ENCODE measurements at regions not wholly inside any gene's neighbourhood (a gene's known extent, or its start where the extent isn't known, plus 50 kb on each side); places are given as distances from the start of the nearest gene placed in this dataset.

DNA sequence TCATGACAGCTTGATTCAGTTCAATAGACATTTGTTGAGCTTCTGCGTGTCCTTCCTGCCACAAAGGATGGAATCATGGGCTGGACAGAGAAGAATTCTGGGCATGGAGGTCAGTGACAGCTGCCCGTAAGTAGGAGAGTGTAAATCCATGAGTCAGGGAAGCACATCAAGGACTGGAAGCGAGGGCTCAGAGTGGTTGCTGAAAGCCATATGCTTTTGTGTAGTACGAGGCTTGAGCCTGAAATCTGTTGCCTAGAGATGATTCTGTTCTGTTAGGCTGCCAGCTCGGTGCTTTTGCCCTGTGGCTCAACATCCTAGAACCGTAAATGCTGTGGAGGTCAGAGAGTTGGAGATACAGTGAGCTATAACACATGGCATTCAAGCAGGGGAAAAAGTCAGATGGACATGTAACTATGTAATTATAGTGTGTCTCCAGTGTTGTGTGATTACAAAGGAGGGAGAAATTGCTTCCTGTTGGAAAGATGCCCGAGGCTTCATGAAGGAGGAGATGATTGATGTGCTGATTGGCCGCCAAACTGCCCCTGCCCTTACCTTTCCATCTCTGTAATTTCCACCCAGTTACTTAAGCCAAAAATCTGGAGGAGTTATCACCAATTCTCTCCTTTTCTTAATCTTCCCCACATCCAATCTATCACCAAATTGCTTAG, 92.8 kb upstream of the CACNA1E start:
- DNase-seq (ENCODE audit: low spot score) = no peak

DNA sequence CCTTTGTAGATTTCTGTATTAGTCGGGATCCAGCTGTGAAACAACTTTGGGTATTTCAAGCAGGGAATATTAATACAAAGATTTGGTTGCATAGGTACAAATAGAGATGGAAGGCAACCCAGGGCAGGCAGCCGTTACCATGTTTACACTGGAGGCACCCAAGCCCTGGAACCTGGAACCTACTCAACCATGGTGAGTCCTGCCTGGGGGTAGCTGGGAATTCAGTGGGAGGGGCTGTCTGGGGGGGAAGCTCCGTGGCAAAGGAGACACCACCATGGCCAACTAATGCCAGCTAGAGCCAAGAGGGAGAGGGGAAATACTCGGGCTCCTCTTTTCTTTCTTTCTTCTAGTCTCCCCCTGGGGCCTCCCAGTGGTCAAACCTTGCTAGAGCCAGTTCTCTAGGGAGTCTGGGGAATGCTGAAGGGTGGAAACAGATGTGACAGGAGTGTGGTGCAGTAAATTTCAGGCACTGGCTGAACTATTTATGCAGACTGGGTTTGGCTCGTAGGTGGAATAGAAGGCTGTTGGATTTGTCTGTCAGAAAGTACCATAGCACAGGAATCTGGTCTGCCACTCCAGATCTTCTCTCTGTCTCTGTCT, 91.9 kb upstream of the CACNA1E start:
- no peak for DNase-seq (ENCODE audit: low spot score)

DNA sequence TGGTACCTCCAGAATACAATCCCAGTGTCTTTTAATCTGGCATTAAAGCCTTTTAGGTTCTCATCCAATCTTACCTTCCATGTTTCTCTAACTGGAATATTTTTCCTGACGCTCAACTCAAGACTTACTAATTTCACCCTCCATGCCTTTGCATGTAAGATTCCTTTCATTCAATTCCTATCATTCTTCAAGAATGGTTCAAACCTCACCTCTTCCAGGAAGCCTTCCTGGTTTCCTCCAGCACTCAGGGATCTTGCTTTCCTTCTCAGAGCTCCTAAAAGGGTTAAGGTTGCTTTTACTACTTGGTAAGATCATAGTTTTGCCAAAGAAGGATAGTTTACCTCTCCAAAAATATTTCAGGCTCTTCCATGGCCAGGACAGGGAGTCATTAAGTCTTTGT, 91.2 kb upstream of the CACNA1E start:
- DNase-seq (ENCODE audit: low spot score) = no peak

DNA sequence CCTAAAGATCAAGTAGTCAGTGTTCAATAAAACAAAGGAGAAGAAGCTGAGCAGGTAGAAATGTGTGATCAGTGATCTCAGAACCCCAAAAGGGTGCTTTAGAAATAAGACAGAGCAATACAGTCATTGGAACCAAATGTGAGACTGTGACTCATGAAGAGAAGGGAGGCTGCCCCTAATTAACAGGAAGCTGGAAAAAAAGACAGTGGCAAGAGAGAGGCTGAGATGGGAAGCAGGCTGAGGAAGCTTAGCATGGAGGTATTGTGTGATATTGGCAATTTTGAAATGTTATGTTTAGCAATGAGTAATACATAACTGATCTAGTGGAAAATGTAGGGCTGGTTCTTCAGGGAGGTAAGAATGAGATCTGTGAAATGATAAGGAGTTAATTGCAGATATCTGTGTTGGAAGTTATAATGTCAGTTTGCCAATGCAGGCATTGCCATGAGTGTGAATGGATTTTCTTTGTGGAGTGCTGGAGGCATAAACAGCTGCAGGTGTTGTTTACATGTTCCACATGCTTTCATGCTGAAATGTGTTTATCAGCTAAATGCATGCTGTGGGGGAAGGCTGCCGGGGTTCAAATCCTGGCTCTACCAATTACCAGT, 90.6 kb upstream of the CACNA1E start:
- DNase-seq (ENCODE audit: low spot score) = no peak

DNA sequence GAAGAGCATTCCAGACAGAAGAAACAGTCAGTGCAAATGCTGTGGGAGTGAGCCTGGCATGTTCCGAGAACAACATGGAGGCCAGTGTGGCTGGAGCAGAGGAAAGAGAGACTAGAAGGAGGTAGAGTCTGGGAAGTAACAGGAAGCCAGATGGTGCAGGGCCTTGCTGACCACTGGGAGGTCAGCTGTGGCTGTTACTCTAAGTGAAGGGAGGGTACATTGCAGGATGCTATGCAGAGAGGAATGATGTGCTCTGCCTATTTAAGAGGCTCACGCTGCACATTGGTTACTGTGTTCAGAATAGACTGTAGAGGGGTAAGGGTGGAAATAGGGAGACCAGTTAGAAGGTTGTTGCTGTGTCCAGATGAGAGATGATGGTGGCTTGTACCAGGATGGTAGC, 88.6 kb upstream of the CACNA1E start:
- DNase-seq (ENCODE audit: low spot score) = no peak

DNA sequence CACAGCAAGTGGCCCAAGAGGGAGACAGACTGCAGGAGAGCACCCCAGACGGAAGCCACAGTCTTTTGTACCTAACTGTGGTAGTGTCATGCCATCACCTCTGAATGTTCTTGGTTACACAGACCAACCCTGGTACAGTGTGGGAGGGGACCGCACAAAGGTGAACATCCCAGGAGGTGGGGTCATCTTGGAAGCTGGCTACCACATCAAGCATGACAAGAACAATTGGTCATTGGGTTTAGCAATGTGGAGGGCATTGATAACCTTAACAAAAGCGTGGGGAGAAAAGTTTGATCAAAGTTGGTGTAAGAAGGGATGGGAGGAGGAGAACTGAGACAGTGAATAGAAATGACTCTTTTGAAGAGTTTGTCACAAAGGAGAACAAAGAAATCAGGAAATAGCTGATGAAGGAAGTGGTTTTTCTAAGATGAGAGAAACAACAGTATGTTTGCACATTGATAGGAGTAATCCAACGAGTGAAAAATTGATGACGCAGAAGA, 87.1 kb upstream of the CACNA1E start:
- DNase-seq (ENCODE audit: low spot score) = peak; percentile 19

DNA sequence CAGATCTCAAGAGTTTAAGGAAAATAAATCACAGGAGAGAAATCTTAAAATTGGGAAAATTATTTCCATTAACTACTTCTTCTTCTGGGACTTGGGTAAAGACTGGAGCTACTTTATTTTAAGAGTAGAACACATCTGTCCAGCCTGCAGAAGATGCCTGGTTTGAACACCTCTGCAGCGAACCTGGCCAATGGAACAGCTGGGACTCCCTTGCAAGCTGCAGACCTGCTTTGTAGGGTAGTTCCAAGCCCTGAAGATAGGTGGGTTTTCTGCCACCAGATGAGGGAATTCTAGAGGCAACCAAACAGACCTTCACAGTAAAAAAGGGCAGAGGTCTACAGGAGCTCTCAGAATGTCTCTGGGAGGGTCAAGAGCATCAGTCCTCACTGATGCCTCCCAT, 86.5 kb upstream of the CACNA1E start:
- DNase-seq (ENCODE audit: low spot score) = no peak

DNA sequence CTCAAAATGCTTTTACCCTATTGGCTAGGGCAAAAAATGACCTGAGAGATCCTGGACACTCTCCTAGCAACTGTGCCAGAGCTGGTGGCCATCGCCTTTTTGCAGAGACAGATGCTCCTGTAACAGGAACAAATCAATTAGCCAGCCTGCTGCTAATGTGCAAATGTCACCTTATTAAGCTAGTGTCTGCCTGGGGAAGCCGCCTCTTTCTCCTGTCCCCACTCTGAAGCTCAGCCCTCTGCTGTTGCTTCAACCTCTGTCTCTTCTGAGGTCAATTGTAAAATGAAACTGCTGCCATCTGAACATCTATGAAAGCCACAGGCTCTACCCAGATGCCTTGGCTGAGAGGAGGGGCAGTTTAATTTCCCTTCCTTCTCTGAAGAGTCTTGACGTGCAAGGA, 85.5 kb upstream of the CACNA1E start:
- peak; percentile 28 for DNase-seq (ENCODE audit: low spot score)

DNA sequence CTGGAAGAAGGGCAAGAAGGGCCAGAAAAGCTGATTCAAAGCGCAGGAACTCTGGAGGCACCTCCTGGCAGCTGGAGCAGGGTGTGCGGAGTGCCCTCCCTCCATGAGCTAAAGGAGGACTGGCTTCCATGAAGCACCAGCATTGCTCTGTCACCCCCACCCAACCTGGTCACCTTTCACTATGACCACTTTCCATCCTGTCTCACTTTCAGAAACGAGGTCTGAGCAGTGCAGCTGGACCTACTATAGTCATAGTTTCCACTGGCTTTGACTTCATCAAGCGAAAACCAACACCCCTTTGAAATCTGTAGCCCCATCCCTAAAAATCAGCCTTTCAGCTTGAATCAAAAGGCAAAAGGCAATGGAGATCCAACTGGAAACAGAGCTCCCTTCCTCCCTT, 84.8 kb upstream of the CACNA1E start:
- DNase-seq (ENCODE audit: low spot score) = peak; percentile 28

DNA sequence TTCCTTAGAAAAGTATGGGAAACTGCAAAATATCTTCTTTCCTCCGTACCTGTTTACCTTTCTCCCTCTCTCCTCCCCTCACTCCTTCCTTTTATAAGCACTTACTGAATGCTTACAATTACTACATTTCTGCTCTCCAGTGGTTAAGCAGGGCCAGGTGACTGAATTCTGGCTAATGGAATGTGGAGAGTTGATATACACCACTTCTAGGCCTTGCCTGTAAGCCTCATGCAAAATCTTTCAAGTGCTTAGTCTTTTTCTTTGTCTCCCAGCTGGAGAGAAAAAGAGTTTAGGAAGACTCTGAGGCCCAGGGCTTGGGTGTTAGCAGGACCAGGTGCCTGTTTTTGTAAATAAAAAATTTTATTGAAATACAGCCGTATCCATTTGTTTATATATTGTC, 77.7 kb upstream of the CACNA1E start:
- DNase-seq (ENCODE audit: low spot score) = no peak

DNA sequence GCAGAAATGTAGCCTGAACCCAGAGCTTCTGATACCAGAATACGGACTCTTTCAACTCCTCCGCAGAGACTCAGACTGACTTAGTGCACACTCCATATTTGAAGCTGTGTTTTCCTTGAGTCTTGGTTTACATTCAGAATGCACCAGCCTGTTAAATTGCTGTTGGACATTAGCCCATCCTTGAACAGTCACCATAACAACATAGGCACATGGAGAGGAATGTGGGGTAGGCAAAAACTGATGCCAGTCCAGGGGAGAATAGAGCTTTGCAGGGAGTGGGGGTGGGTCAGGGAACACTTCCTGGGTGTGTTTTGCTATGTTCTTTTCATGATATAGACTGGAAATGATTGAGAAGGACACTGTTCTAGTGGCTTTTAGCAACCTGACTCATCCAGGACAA, 76.3 kb upstream of the CACNA1E start:
- DNase-seq (ENCODE audit: low spot score) = no peak

DNA sequence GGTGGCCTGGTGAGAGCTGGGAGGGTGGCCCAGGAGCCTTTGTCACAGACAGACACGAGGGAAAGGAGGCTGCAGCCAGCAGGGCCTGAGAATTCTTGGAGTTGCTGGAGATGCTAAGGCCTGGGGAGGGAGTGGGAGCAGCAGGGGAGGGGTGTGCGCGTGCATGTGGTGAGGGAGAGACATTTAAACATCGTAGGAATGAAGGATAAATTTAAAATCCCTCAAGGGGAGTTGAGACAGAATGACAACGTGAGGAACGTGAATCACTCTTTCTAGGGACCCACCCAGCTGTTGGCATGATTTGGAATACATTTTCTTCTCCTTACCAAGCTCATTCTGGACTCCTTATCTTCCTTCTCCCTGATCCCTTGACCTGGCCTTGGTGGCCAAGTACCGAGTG, 73.3 kb upstream of the CACNA1E start:
- no peak for DNase-seq (ENCODE audit: low spot score)

DNA sequence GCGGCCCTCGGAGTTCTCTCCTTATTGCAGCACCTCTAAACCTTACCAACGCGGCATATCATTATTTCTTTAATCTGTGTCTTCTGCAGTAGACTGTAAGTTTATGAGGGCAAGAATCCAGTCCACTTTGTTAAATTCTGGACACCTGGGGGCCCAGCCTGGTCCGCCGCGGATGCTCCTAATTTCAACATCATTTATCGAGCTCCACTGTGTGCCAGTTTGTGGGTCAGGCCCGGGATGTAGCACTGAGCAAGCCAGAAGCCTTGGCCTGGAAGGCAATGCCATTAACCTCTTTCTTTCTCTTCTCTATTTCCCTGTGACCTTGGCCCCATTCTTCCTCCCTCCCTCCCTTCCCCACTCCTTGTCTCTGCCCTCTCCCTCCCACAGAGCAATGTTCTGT, 70.6 kb upstream of the CACNA1E start:
- no peak for DNase-seq (ENCODE audit: low spot score)

DNA sequence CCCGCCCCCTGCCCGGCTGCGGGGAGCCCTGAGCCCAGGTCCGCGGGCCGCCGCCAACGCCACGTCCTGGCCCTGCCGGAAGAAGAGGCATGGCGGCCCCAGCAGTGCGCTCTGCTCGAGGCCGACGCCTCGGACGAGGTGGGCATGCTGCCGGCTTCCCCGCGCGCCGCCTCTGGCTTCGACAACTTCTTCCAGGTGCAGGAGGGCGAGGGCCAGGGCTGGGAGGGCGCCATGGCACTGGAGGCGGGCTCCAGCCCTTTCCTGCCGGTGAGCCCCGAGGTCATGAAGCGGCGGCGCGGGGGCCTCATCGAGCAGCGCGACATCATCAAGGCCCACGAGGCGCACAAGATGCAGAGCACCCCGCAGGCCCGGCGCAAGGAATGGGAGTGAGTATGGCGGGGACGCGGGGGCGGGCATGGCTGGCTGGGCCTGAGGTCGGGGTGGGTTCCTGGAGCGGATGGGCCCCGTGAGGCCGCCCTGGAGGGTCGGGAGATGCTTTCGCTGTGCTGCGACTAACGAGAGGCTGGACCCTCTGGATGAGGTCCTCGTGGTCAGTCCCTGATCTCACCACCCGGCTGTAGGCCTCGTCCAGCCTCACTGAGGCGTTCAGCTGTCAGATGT, 70.0 kb upstream of the CACNA1E start:
- DNase-seq (ENCODE audit: low spot score) = no peak

DNA sequence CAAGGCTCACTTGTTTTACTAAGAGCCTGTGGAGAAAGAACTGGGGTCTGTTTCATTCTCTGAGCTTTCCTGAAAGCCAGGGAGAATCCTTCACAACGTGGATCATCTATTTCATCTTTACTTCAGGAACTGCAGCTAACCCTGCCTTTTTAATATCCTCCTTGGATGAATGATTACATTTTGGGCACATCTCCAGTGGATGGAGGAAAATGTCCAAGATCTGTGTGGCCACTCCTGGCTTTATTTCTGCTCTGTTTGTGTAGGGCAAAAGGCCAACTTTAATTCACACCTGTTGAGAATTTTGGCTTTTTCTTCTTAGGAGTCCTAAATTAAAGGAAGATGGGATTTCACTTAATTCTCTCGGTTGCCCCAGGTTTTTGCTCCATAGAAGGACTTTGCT, 69.5 kb upstream of the CACNA1E start:
- DNase-seq (ENCODE audit: low spot score) = no peak

DNA sequence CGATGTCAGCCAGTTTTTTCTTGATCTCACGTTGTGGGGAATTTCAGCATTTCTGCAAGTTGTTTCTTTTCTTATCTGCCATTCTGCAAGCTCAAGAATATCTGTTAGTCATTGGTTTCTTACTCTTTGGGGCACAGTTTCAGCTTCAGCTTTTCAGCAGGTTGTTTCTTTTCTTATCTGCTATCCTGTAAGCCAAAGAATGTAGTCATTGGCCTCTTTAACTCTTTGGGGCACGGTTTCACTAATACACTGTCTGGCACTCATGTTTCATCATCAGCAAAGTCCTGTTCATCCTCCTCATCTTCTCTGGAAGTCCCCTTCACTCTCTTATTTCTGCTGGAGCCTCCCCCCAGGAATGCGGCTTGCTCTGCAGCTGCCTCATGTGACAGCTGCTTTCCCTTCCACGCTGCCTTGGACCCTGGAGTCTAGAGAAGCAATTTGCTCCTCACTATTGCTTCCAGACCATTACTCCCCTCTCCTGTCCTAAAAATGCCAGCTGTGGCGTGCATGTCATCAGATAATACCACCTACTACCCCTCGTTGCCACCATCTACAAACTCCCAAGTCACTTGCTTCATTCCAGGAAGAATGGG, 67.0 kb upstream of the CACNA1E start:
- DNase-seq (ENCODE audit: low spot score) = no peak

DNA sequence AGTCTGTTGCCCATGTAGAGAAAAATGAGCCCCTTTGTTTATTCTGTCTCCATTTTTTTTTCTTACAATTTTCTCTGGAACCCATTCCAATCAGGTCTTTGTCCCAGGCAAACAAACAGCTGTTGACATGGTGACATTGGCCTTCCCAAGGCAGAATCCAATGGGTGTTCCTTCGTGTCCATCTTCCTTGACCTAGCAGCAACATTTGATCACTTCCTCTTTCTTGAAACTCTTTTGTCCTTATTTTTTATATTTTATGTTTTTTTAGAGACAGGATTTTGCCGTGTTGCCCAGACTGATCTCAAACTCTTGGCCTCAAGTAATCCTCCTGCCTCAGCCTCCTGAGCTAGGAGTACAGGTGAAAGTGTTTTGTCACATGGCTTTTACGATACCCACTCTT, 65.4 kb upstream of the CACNA1E start:
- no peak for DNase-seq (ENCODE audit: low spot score)

DNA sequence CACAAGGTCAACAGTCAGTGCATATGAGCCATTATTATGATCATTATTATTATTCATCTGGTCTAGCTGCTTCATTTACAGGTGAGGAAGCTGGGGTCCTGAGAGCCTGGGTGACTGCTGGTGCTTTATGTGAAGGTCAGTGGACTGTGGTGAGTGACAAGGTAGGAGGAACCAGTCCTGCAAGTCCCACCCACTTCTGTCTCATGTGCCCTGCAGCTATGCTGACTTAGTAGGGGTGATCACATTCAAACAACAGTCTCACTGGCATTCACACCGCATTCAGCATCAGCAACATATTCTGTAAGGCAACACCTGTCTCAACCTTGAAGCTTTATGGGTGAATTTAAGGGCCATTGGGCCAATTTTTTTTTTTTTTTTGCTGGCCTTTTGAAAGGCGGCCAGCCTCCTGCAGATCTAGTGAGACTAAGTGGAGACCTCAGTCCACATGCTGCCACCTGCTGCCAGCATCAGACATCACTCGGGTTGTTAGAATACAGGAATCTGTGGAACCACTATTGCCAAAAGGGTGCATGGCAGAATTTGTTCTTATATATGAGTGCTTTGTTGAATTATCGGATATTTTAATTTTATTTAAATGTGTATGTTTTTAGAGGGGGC, 59.9 kb upstream of the CACNA1E start:
- peak; percentile 15 for DNase-seq (ENCODE audit: low spot score)

DNA sequence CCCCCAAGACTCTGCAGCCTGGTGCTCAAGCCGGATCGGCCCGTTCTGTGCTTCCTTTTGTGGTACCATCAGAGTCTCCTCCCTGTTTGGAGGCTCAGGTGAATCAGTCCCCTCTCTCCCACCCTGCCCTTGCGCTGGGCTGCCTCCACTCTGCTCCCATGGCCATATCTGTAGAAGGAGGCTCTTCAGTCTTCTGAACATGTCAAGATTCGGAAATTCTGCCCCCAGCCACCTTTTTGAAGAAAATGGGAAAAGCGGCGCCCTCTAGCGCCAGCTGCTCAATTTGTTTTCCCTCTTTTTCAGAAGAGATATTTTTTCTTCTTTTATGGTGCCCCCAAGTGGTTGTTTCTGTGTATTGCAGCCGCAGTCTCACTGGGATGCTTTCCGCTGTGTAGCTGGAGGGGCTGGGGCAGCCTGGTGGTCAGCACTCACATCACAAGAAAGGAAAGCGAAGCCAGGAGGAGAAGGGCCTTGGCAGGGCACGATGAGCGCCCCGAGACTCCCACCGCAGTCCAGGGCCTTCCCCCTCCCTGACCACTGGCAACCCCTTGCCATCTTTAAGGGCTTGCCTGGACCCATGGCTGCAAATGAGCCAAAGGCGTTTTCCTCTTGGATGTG, 58.4 kb upstream of the CACNA1E start:
- peak; percentile 78 for DNase-seq (ENCODE audit: low spot score)

DNA sequence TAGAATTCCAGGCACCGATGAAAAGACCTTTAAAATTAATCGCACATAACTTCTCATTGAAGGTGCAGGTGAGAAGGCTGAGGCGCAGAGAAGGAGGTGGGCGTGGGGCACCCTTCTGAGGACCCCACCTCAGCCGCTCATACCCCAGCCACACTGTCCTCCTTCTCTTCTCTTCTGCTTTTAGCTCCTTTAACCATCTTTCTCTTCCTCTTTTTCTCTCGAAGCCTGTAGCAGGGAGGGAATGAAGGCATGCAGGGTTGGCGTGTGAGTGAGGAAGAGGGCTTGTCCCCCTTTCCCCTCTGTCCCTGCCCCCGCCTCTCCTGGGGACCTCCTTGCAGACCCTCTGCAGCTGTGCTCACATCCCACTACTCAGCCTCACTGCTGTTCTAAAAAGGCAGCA, 57.8 kb upstream of the CACNA1E start:
- DNase-seq (ENCODE audit: low spot score) = no peak

DNA sequence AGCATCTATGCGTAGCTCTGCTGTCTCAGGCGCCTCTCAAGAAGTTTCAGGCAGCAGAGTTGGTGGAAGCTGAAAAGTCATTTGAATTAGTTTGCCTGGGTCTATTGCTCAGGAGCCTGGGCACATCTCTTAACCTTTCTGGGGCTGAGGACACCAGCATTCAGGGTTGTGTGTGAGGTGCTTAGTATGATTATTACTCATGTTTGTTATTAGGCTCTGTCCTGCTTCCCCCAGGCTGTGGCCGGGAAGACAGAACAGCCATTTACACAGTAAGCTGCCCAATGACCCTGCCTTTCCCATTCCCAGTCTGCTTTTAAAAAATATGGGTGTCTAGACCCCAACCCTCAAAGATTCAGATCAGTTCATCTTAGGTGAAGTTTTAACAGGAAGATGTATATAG, 53.9 kb upstream of the CACNA1E start:
- DNase-seq (ENCODE audit: low spot score) = no peak

Data from activated CD4-positive, alpha-beta T cell treated with anti-CD3 and anti-CD28 coated beads, Interleukin-2, Interleukin-4, amounts not matched to agents 100 ng/mL and 50 ng/mL, durations not matched to agents 16 hours and 8 hours (primary cell).